Neural progenitor cell (in vitro differentiated cells): ENCODE measurements at regions not wholly inside any gene's neighbourhood (a gene's known extent, or its start where the extent isn't known, plus 50 kb on each side); places are given as distances from the start of the nearest gene placed in this dataset.
A peak's percentile ranks its signal among the peaks of the same experiment; 100 is the strongest.
"Not testable (repeated sequence)": the region's sequence is repeated elsewhere in the genome, so short reads cannot be mapped to it uniquely, and the experiment has no call there.

Experiments used
- DNase-seq: peaks from one replicate; pipeline ENCODE4 v3.0.0-alpha.2; 2016; ENCODE audit warnings: low spot score
- H2AFZ ChIP-seq: fragments of 200-600 bp; sonication (generic); replicated peaks from 2 replicates; pipeline ENCODE4 v1.6.1; 2016; ENCODE audit warnings: antibody characterized with exemption
- H3F3A ChIP-seq: fragments of 200-600 bp; sonication (generic); 2 replicates; pipeline ENCODE4 v1.6.1; 2016; ENCODE audit warnings: antibody characterized with exemption, low read depth
- H3K27ac ChIP-seq: fragments of 200-600 bp; sonication (generic); 2 replicates; pipeline ENCODE4 v1.5.1; 2016; ENCODE audit warnings: mild to moderate bottlenecking
- H3K27me3 ChIP-seq: fragments of 200-600 bp; sonication (generic); 2 replicates; pipeline ENCODE4 v1.6.1; 2016; ENCODE audit warnings: mild to moderate bottlenecking, moderate library complexity
- H3K36me3 ChIP-seq: fragments of 200-600 bp; sonication (generic); 2 replicates; pipeline ENCODE4 v1.5.1; 2016
- H3K4me1 ChIP-seq: fragments of 200-600 bp; sonication (generic); 2 replicates; pipeline ENCODE4 v1.6.1; 2016; ENCODE audit warnings: mixed run types
- H3K4me2 ChIP-seq: fragments of 200-600 bp; sonication (generic); 2 replicates; pipeline ENCODE4 v1.6.1; 2016
- H3K4me3 ChIP-seq: fragments of 200-600 bp; sonication (generic); 2 replicates; pipeline ENCODE4 v1.5.1; 2016
- H3K79me2 ChIP-seq: fragments of 200-600 bp; sonication (generic); 2 replicates; pipeline ENCODE4 v1.6.1; 2016; ENCODE audit warnings: low read depth
- H3K9ac ChIP-seq: fragments of 200-600 bp; sonication (generic); 2 replicates; pipeline ENCODE4 v1.6.1; 2016
- H3K9me3 ChIP-seq: fragments of 200-600 bp; sonication (generic); 2 replicates; pipeline ENCODE4 v1.5.1; 2016; ENCODE audit warnings: low read depth
- H4K20me1 ChIP-seq: fragments of 200-600 bp; sonication (generic); 2 replicates; pipeline ENCODE4 v1.6.1; 2016; ENCODE audit warnings: low read depth
- H3K27ac Mint-ChIP-seq: 3 replicates; pipeline ENCODE4 v1.8.0; 2021; ENCODE audit warnings: mixed read lengths
- H3K27me3 Mint-ChIP-seq: 2 replicates; pipeline ENCODE4 v1.8.0; 2022; ENCODE audit warnings: low read depth, mild to moderate bottlenecking, inconsistent platforms, moderate library complexity, mixed read lengths; ENCODE audit not compliant: insufficient read depth
- H3K36me3 Mint-ChIP-seq: 3 replicates; pipeline ENCODE4 v1.8.0; 2021; ENCODE audit warnings: mixed read lengths
- H3K4me1 Mint-ChIP-seq: 3 replicates; pipeline ENCODE4 v1.8.0; 2021; ENCODE audit warnings: mixed read lengths
- H3K4me3 Mint-ChIP-seq: 3 replicates; pipeline ENCODE4 v1.8.0; 2021; ENCODE audit warnings: mild to moderate bottlenecking, moderate library complexity, mixed read lengths
- H3K9me3 Mint-ChIP-seq: 3 replicates; pipeline ENCODE4 v1.8.0; 2020; ENCODE audit warnings: mixed read lengths
- EZH2 ChIP-seq: fragments of 200-600 bp; sonication (generic); IDR thresholded peaks from 2 replicates; pipeline ENCODE4 v1.6.1; 2017; ENCODE audit warnings: antibody characterized with exemption, mild to moderate bottlenecking, moderate library complexity
- EZH2phosphoT487 ChIP-seq: fragments of 200-600 bp; sonication (generic); IDR thresholded peaks from 2 replicates; pipeline ENCODE4 v1.6.1; 2017; ENCODE audit warnings: antibody characterized with exemption
- TF ChIP-seq, protein P1 (sequence below): fragments of 200-600 bp; sonication (generic); IDR thresholded peaks from 2 replicates; pipeline ENCODE4 v1.5.1; 2017; ENCODE audit warnings: antibody characterized with exemption, mild to moderate bottlenecking

DNA sequence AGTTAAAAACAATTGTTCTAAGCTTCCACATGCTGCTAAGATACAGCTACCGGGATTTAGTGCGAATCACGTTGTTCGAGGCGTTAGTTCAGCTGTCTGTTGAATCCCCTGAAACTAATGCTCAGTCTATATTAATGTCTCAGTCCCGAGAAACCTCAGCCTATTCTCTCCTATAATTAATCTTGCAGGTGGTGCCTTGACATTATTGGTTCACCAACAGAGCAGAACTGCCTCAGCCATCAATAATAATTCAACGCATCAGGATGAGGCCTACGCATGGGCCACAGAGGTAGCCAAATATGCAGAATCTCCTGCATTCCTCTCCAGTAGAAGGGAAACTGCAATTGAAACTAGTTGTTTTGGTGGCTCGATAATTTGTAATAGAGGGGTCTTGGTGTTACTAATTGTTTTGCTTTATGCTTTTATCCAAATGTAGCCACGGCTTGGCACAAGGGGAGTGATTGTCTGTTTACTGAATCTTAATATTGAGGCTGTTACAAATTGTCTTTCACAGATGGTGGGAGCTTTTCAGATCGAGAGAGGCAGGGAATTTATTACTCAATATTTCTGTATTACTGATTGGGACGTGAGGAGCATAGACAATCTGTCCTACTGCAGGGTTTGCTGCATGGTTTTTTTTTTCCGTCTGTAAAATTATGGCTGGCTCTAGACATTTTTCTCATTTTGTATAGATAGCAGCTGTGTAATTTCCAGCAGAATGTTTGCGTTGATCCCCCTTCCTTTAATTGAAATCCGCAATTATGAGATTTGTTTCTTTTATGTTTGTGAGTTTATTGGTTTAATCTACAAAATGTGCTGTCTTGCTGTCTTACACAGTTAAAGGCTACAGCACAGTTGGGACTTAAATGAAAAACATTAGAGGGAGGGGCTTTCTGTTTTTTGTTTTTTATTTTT, 1036.5 kb upstream of the NOVA1 start:
- Histone ChIP-seq H3K4me3 (no peak overlapping the region), H3K9me3 (no peaks in the 10 kb centered on the region), H3K27ac (no peak overlapping the region), H3K4me1 (no peaks in the 10 kb centered on the region), H3F3A (no peaks in the 10 kb centered on the region), H3K27me3 (no peaks in the 10 kb centered on the region), H3K9ac (no peak overlapping the region), H3K36me3 (no peaks in the 10 kb centered on the region), H3K4me2 (no peak overlapping the region), H4K20me1 (no peaks in the 10 kb centered on the region), H2AFZ (no peak overlapping the region), H3K79me2 (no peaks in the 10 kb centered on the region)
- Mint-ChIP-seq H3K27me3 (no peaks in the 10 kb centered on the region), H3K9me3 (no peaks in the 10 kb centered on the region), H3K4me3 (no peak overlapping the region), H3K36me3 (no peaks in the 10 kb centered on the region), H3K27ac (peak overlapping the region; percentile 7), H3K4me1 (no peaks in the 10 kb centered on the region)
- no peak for DNase-seq
- TF ChIP-seq EZH2 = no peak
- TF ChIP-seq, protein P1, sequence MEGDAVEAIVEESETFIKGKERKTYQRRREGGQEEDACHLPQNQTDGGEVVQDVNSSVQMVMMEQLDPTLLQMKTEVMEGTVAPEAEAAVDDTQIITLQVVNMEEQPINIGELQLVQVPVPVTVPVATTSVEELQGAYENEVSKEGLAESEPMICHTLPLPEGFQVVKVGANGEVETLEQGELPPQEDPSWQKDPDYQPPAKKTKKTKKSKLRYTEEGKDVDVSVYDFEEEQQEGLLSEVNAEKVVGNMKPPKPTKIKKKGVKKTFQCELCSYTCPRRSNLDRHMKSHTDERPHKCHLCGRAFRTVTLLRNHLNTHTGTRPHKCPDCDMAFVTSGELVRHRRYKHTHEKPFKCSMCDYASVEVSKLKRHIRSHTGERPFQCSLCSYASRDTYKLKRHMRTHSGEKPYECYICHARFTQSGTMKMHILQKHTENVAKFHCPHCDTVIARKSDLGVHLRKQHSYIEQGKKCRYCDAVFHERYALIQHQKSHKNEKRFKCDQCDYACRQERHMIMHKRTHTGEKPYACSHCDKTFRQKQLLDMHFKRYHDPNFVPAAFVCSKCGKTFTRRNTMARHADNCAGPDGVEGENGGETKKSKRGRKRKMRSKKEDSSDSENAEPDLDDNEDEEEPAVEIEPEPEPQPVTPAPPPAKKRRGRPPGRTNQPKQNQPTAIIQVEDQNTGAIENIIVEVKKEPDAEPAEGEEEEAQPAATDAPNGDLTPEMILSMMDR = no peak
- TF ChIP-seq EZH2phosphoT487 = no peak

DNA sequence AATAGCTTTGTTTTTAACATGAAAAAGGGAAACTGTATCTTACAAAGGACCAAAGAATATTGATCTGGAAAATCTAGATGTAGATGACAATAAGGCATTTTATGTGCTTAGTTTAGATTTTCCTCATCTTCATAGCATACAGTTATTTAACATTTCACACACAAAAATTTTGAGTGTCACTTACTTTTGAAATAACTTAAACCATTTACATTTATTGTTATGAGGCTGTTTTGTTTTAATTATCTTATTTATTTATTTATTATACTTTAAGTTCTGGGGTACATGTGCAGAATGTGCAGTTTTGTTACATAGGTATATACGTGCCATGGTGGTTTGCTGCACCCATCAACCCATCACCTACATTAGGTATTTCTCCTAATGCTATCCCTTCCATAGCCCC, 1042.9 kb upstream of the NOVA1 start:
- not testable (repeated sequence) for H3K9ac ChIP-seq, H3K27ac Mint-ChIP-seq, DNase-seq, H3K36me3 Mint-ChIP-seq, H3K9me3 ChIP-seq, H3K4me3 Mint-ChIP-seq, H3K36me3 ChIP-seq, H3K4me2 ChIP-seq, H3F3A ChIP-seq, H3K27me3 ChIP-seq, H3K79me2 ChIP-seq, H3K27ac ChIP-seq, H2AFZ ChIP-seq, H3K4me3 ChIP-seq, H3K4me1 Mint-ChIP-seq, H3K27me3 Mint-ChIP-seq, H4K20me1 ChIP-seq, H3K4me1 ChIP-seq
- peaks cover 11% of the 10 kb centered on the region for H3K9me3 Mint-ChIP-seq

DNA sequence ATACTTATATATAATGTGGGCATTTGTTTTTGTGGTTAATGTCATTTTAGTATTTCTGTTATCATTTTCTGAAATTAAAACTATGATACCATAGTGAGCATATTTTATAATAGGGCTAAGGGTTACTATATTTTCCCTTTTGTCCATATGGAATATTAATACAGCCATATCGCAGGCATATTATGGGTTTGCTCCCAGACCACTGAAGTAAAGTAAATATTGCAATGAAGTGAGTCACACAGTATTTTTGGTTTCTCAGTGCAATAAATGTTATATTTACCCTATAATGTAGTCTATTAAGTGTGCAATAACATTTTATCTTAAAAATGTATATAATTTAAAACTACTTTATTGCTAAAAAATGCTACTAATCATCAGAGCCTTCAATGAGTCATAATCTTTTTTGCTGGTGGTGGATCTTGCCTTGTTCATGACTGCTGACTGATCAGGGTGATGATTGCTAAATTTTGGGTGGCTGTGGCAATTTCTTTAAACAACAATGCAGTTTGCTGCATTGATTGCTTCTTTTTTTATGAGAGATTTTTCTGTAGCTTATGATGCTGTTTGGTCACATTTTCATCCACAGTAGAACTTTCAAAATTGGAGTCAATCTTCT, 1044.5 kb upstream of the NOVA1 start:
- Histone ChIP-seq H3K36me3 (no peaks in the 10 kb centered on the region), H3K27me3 (no peaks in the 10 kb centered on the region), H3K27ac (no peak overlapping the region), H3F3A (no peaks in the 10 kb centered on the region), H3K9me3 (no peaks in the 10 kb centered on the region), H4K20me1 (no peaks in the 10 kb centered on the region), H3K4me2 (no peak overlapping the region), H3K4me1 (no peaks in the 10 kb centered on the region), H3K79me2 (no peaks in the 10 kb centered on the region), H3K4me3 (no peak overlapping the region), H3K9ac (no peak overlapping the region), H2AFZ (no peak overlapping the region)
- DNase-seq = no peak
- H3K4me3 Mint-ChIP-seq = no peak overlapping the region
- peaks cover 11% of the 10 kb centered on the region for H3K9me3 Mint-ChIP-seq
- H3K4me1 Mint-ChIP-seq = no peaks in the 10 kb centered on the region
- no peaks in the 10 kb centered on the region for H3K27me3 Mint-ChIP-seq
- H3K27ac Mint-ChIP-seq = no peak overlapping the region
- TF ChIP-seq EZH2 (no peak), EZH2phosphoT487 (no peak)
- TF ChIP-seq, protein P1 = no peak
- no peaks in the 10 kb centered on the region for H3K36me3 Mint-ChIP-seq

DNA sequence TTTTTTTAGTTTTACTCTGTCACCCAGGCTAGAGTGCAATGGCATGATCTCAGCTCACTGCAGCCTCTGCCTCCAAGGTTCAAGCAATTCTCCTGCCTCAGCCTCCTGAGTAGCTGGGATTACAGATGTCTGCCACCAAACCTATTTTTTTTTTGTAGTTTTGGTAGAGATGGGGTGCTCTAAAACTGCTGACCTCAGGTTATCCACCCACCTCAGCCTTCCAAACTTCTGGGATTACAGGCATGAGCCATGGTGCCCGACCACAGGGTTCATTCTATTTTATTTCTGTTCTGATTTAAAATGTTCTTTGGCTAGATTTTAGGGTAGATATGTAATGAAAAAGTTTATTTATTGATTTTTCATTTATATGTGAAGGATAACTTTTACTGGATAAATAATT, 1062.8 kb upstream of the NOVA1 start:
- H3K4me3 Mint-ChIP-seq = no peak overlapping the region
- H3K4me2 ChIP-seq = no peak overlapping the region
- H3K27ac ChIP-seq = no peak overlapping the region
- peaks cover 12% of the 10 kb centered on the region for H3K9me3 ChIP-seq
- H2AFZ ChIP-seq = no peak overlapping the region
- no peaks in the 10 kb centered on the region for H3K79me2 ChIP-seq
- H3K4me1 ChIP-seq = no peaks in the 10 kb centered on the region
- H3K4me3 ChIP-seq = no peak overlapping the region
- no peaks in the 10 kb centered on the region for H3K36me3 Mint-ChIP-seq
- H3K27ac Mint-ChIP-seq = no peak overlapping the region
- H3K9me3 Mint-ChIP-seq = peaks cover 9% of the 10 kb centered on the region
- TF ChIP-seq, protein P1 = no peak
- TF ChIP-seq EZH2phosphoT487 (no peak), EZH2 (no peak)
- DNase-seq = no peak
- no peak overlapping the region for H3K9ac ChIP-seq
- H3K36me3 ChIP-seq = no peaks in the 10 kb centered on the region
- no peaks in the 10 kb centered on the region for H3F3A ChIP-seq
- no peaks in the 10 kb centered on the region for H3K27me3 ChIP-seq
- H4K20me1 ChIP-seq = no peaks in the 10 kb centered on the region
- no peaks in the 10 kb centered on the region for H3K4me1 Mint-ChIP-seq
- no peaks in the 10 kb centered on the region for H3K27me3 Mint-ChIP-seq
